ENCODE measurements at regions not wholly inside any gene's neighbourhood (a gene's known extent, or its start where the extent isn't known, plus 50 kb on each side); places are given as distances from the start of the nearest gene placed in this dataset.

GRCh38 chrX:147468600-147468999 is 443.1 kb upstream of the FMR1 start:
- H3K4me3 ChIP-seq (ENCODE audit: low read length in 2 of 2), result no peak overlapping the region
- no peak for DNase-seq
- H3K4me3 Mint-ChIP-seq, result no peak overlapping the region
- H3K27ac Mint-ChIP-seq, result no peak overlapping the region
- no peaks in the 10 kb centered on the region for H3K9me3 ChIP-seq (ENCODE audit: control insufficient read depth in 1 of 2, low read length in 2 of 2)
- no peaks in the 10 kb centered on the region for H3K36me3 ChIP-seq (ENCODE audit: insufficient read depth, low read length)
- intact Hi-C loops (cut with micrococcal nuclease), result no loop called here
- no peaks in the 10 kb centered on the region for H3K4me1 ChIP-seq (ENCODE audit: insufficient read depth, low read length)
- POLR2A ChIA-PET (ENCODE audit: partially characterized antibody), result no interaction called here
- H3K27me3 Mint-ChIP-seq, result no peaks in the 10 kb centered on the region
- CTCF ChIA-PET (ENCODE audit: partially characterized antibody), result no interaction called here
- no peak overlapping the region for H3K27ac ChIP-seq (ENCODE audit: low read depth, low read length)
- no peaks in the 10 kb centered on the region for H3K4me1 Mint-ChIP-seq
- no peaks in the 10 kb centered on the region for H3K36me3 Mint-ChIP-seq
- no peaks in the 10 kb centered on the region for H3K27me3 ChIP-seq (ENCODE audit: insufficient read depth, low read length)
- H3K9me3 Mint-ChIP-seq, result peaks cover 0 to 1% (median 0%) of the 10 kb centered on the region in 8 donors

GRCh38 chrX:147476008-147476407 is 435.7 kb upstream of the FMR1 start:
- Histone ChIP-seq H3K27ac (ENCODE audit: low read depth, low read length) (no peak overlapping the region), H3K36me3 (ENCODE audit: insufficient read depth, low read length) (no peaks in the 10 kb centered on the region), H3K27me3 (ENCODE audit: insufficient read depth, low read length) (no peaks in the 10 kb centered on the region), H3K4me1 (ENCODE audit: insufficient read depth, low read length) (no peaks in the 10 kb centered on the region), H3K4me3 (ENCODE audit: low read length in 2 of 2) (no peak overlapping the region), H3K9me3 (ENCODE audit: control insufficient read depth in 1 of 2, low read length in 2 of 2) (no peaks in the 10 kb centered on the region)
- no peak overlapping the region for H3K4me3 Mint-ChIP-seq
- H3K4me1 Mint-ChIP-seq, result peaks cover 0 to 5% (median 0%) of the 10 kb centered on the region in 4 donors
- peak in 1 of 5 donors; percentile 6 for DNase-seq
- H3K9me3 Mint-ChIP-seq, result peaks cover 0 to 3% (median 0%) of the 10 kb centered on the region in 8 donors
- POLR2A ChIA-PET (ENCODE audit: partially characterized antibody), result no interaction called here
- no peak overlapping the region for H3K27ac Mint-ChIP-seq
- no peaks in the 10 kb centered on the region for H3K27me3 Mint-ChIP-seq
- no peaks in the 10 kb centered on the region for H3K36me3 Mint-ChIP-seq
- CTCF ChIA-PET (ENCODE audit: partially characterized antibody), result no interaction called here
- intact Hi-C loops (cut with micrococcal nuclease), result loop anchor here (5.0 kb wide), 1 partner anchor 326 kb away; no protein-coding TSS in a partner anchor

GRCh38 chrX:147478899-147479298 is 432.8 kb upstream of the FMR1 start:
- intact Hi-C loops (cut with micrococcal nuclease), result loop anchor here (5.0 kb wide), 1 partner anchor 323 kb away; no protein-coding TSS in a partner anchor

GRCh38 chrX:147485207-147485606 is 426.5 kb upstream of the FMR1 start:
- no peak for DNase-seq
- Mint-ChIP-seq H3K4me1 (peaks cover 0 to 2% (median 0%) of the 10 kb centered on the region in 4 donors), H3K4me3 (no peak overlapping the region), H3K9me3 (peaks cover 0 to 2% (median 0%) of the 10 kb centered on the region in 8 donors), H3K27me3 (no peaks in the 10 kb centered on the region), H3K27ac (no peak overlapping the region), H3K36me3 (no peaks in the 10 kb centered on the region)
- Histone ChIP-seq H3K9me3 (ENCODE audit: control insufficient read depth in 1 of 2, low read length in 2 of 2) (no peaks in the 10 kb centered on the region), H3K27ac (ENCODE audit: low read depth, low read length) (no peak overlapping the region), H3K27me3 (ENCODE audit: insufficient read depth, low read length) (no peaks in the 10 kb centered on the region), H3K4me1 (ENCODE audit: insufficient read depth, low read length) (no peaks in the 10 kb centered on the region), H3K4me3 (ENCODE audit: low read length in 2 of 2) (no peak overlapping the region), H3K36me3 (ENCODE audit: insufficient read depth, low read length) (no peaks in the 10 kb centered on the region)
- CTCF ChIA-PET (ENCODE audit: partially characterized antibody), result no interaction called here
- intact Hi-C loops (cut with micrococcal nuclease), result no loop called here
- POLR2A ChIA-PET (ENCODE audit: partially characterized antibody), result no interaction called here

More at GRCh38 chrX:147478899-147479298, 432.8 kb upstream of the FMR1 start:
- Mint-ChIP-seq H3K9me3 (peaks cover 0 to 3% (median 0%) of the 10 kb centered on the region in 8 donors), H3K4me1 (peaks cover 0 to 8% (median 0%) of the 10 kb centered on the region in 4 donors), H3K27ac (no peak overlapping the region), H3K27me3 (no peaks in the 10 kb centered on the region), H3K36me3 (no peaks in the 10 kb centered on the region), H3K4me3 (no peak overlapping the region)
- ChIA-PET CTCF (ENCODE audit: partially characterized antibody) (no interaction called here), POLR2A (ENCODE audit: partially characterized antibody) (no interaction called here)
- Histone ChIP-seq H3K27ac (ENCODE audit: low read depth, low read length) (no peak overlapping the region), H3K4me1 (ENCODE audit: insufficient read depth, low read length) (no peaks in the 10 kb centered on the region), H3K4me3 (ENCODE audit: low read length in 2 of 2) (no peak overlapping the region), H3K9me3 (ENCODE audit: control insufficient read depth in 1 of 2, low read length in 2 of 2) (no peaks in the 10 kb centered on the region), H3K36me3 (ENCODE audit: insufficient read depth, low read length) (no peaks in the 10 kb centered on the region), H3K27me3 (ENCODE audit: insufficient read depth, low read length) (no peaks in the 10 kb centered on the region)
- no peak for DNase-seq

GRCh38 chrX:147494365-147494764 is 417.4 kb upstream of the FMR1 start:
- H3K27ac Mint-ChIP-seq, result no peak overlapping the region
- H3K36me3 ChIP-seq (ENCODE audit: insufficient read depth, low read length), result no peaks in the 10 kb centered on the region
- H3K4me3 Mint-ChIP-seq, result no peak overlapping the region

GRCh38 chrX:147498796-147499195 is 412.9 kb upstream of the FMR1 start:
- H3K27ac Mint-ChIP-seq, result no peak overlapping the region
- no peaks in the 10 kb centered on the region for H3K36me3 Mint-ChIP-seq
- no peak for DNase-seq
- peaks cover 0 to 3% (median 0%) of the 10 kb centered on the region in 8 donors for H3K9me3 Mint-ChIP-seq
- Histone ChIP-seq H3K4me3 (ENCODE audit: low read length in 2 of 2) (no peak overlapping the region), H3K36me3 (ENCODE audit: insufficient read depth, low read length) (no peaks in the 10 kb centered on the region), H3K27ac (ENCODE audit: low read depth, low read length) (no peak overlapping the region), H3K9me3 (ENCODE audit: control insufficient read depth in 1 of 2, low read length in 2 of 2) (no peaks in the 10 kb centered on the region), H3K27me3 (ENCODE audit: insufficient read depth, low read length) (no peaks in the 10 kb centered on the region), H3K4me1 (ENCODE audit: insufficient read depth, low read length) (no peaks in the 10 kb centered on the region)
- H3K4me3 Mint-ChIP-seq, result no peak overlapping the region
- no peaks in the 10 kb centered on the region for H3K27me3 Mint-ChIP-seq
- POLR2A ChIA-PET (ENCODE audit: partially characterized antibody), result no interaction called here
- CTCF ChIA-PET (ENCODE audit: partially characterized antibody), result no interaction called here
- intact Hi-C loops (cut with micrococcal nuclease), result no loop called here
- H3K4me1 Mint-ChIP-seq, result peaks cover 0 to 4% (median 0%) of the 10 kb centered on the region in 4 donors

More at GRCh38 chrX:147494365-147494764, 417.4 kb upstream of the FMR1 start:
- Histone ChIP-seq H3K27ac (ENCODE audit: low read depth, low read length) (no peak overlapping the region), H3K9me3 (ENCODE audit: control insufficient read depth in 1 of 2, low read length in 2 of 2) (no peaks in the 10 kb centered on the region), H3K4me1 (ENCODE audit: insufficient read depth, low read length) (no peaks in the 10 kb centered on the region), H3K4me3 (ENCODE audit: low read length in 2 of 2) (no peak overlapping the region), H3K27me3 (ENCODE audit: insufficient read depth, low read length) (no peaks in the 10 kb centered on the region)
- ChIA-PET POLR2A (ENCODE audit: partially characterized antibody) (no interaction called here), CTCF (ENCODE audit: partially characterized antibody) (no interaction called here)
- Mint-ChIP-seq H3K36me3 (no peaks in the 10 kb centered on the region), H3K4me1 (peaks cover 0 to 4% (median 0%) of the 10 kb centered on the region in 4 donors), H3K9me3 (peaks cover 0 to 4% (median 0%) of the 10 kb centered on the region in 8 donors), H3K27me3 (no peaks in the 10 kb centered on the region)
- intact Hi-C loops (cut with micrococcal nuclease), result no loop called here
- DNase-seq, result no peak

GRCh38 chrX:147522981-147523380 is 388.7 kb upstream of the FMR1 start:
- no peaks in the 10 kb centered on the region for H3K27me3 ChIP-seq (ENCODE audit: insufficient read depth, low read length)
- ChIA-PET CTCF (ENCODE audit: partially characterized antibody) (no interaction called here), POLR2A (ENCODE audit: partially characterized antibody) (no interaction called here)
- no peaks in the 10 kb centered on the region for H3K36me3 ChIP-seq (ENCODE audit: insufficient read depth, low read length)
- Mint-ChIP-seq H3K36me3 (no peaks in the 10 kb centered on the region), H3K9me3 (peaks cover 0 to 3% (median 0%) of the 10 kb centered on the region in 8 donors), H3K4me1 (no peaks in the 10 kb centered on the region), H3K4me3 (no peak overlapping the region), H3K27me3 (no peaks in the 10 kb centered on the region), H3K27ac (no peak overlapping the region)
- no peaks in the 10 kb centered on the region for H3K4me1 ChIP-seq (ENCODE audit: insufficient read depth, low read length)
- no peak overlapping the region for H3K27ac ChIP-seq (ENCODE audit: low read depth, low read length)
- intact Hi-C loops (cut with micrococcal nuclease), result no loop called here
- no peak for DNase-seq
- no peaks in the 10 kb centered on the region for H3K9me3 ChIP-seq (ENCODE audit: control insufficient read depth in 1 of 2, low read length in 2 of 2)
- H3K4me3 ChIP-seq (ENCODE audit: low read length in 2 of 2), result no peak overlapping the region

- intact Hi-C loops (cut with micrococcal nuclease), result no loop called here
- H3K4me1 Mint-ChIP-seq, result no peaks in the 10 kb centered on the region
- POLR2A ChIA-PET (ENCODE audit: partially characterized antibody), result no interaction called here
- CTCF ChIA-PET (ENCODE audit: partially characterized antibody), result no interaction called here
- H3K36me3 Mint-ChIP-seq, result no peaks in the 10 kb centered on the region
- Histone ChIP-seq H3K36me3 (ENCODE audit: insufficient read depth, low read length) (no peaks in the 10 kb centered on the region), H3K9me3 (ENCODE audit: control insufficient read depth in 1 of 2, low read length in 2 of 2) (no peaks in the 10 kb centered on the region), H3K27me3 (ENCODE audit: insufficient read depth, low read length) (no peaks in the 10 kb centered on the region), H3K4me1 (ENCODE audit: insufficient read depth, low read length) (no peaks in the 10 kb centered on the region), H3K27ac (ENCODE audit: low read depth, low read length) (no peak overlapping the region), H3K4me3 (ENCODE audit: low read length in 2 of 2) (no peak overlapping the region)
- peaks cover 0 to 1% (median 0%) of the 10 kb centered on the region in 8 donors for H3K9me3 Mint-ChIP-seq
- no peak for DNase-seq
- H3K4me3 Mint-ChIP-seq, result no peak overlapping the region
- H3K27me3 Mint-ChIP-seq, result no peaks in the 10 kb centered on the region
- H3K27ac Mint-ChIP-seq, result no peak overlapping the region
Measured at GRCh38 chrX:147533426-147533825, 378.3 kb upstream of the FMR1 start.
